OCI-LY7 (cell line): ENCODE measurements at regions not wholly inside any gene's neighbourhood (a gene's known extent, or its start where the extent isn't known, plus 50 kb on each side); places are given as distances from the start of the nearest gene placed in this dataset.

Experiments
- BruUV-seq: library from RNA; stranded (reverse); fragments of 400-500 nt; replicated peaks from 2 replicates; lab custom pipeline; 2021; lab: Mats Ljungman, UMichigan
- CTCF ChIA-PET: fragments of 300-600 bp; sonication (Branson Sonifier 250); formaldehyde crosslinking; loops from one replicate; lab custom pipeline; 2022; ENCODE audit warnings: antibody characterized with exemption; ENCODE audit not compliant: unreplicated experiment; lab: Charles Lee
- POLR2A ChIA-PET: fragments of 300-600 bp; sonication (Branson Sonifier 250); formaldehyde crosslinking; loops from one replicate; lab custom pipeline; 2022; ENCODE audit warnings: antibody characterized with exemption; lab: Charles Lee
- DNase-seq: peaks from one replicate; pipeline ENCODE4 v3.0.0-alpha.2; 2015; ENCODE audit warnings: low spot score
- H2AFZ ChIP-seq: fragments of 200-600 bp; sonication (generic), shearing (Covaris generic); 2 replicates; pipeline ENCODE4 v1.6.1; 2014; ENCODE audit warnings: mild to moderate bottlenecking, antibody characterized with exemption, low read length, moderate library complexity
- H3K27ac ChIP-seq: fragments of 200-600 bp; sonication (generic); 2 replicates; pipeline ENCODE4 v1.5.1; 2014; ENCODE audit warnings: mixed run types, low read depth, mild to moderate bottlenecking, moderate library complexity, low read length, inconsistent platforms; ENCODE audit not compliant: poor library complexity, severe bottlenecking
- H3K36me3 ChIP-seq: fragments of 200-600 bp; sonication (generic); 2 replicates; pipeline ENCODE4 v1.6.1; 2014; ENCODE audit warnings: mild to moderate bottlenecking, antibody characterized with exemption, low read length, moderate library complexity, mixed read lengths; ENCODE audit not compliant: insufficient read depth
- H3K4me1 ChIP-seq: fragments of 200-600 bp; sonication (generic); 2 replicates; pipeline ENCODE4 v1.5.1; 2014; ENCODE audit warnings: mild to moderate bottlenecking, low read length; ENCODE audit not compliant: insufficient read depth, poor library complexity, severe bottlenecking
- H3K4me2 ChIP-seq: fragments of 200-600 bp; sonication (generic); 2 replicates; pipeline ENCODE4 v1.6.1; 2014; ENCODE audit warnings: mild to moderate bottlenecking, low read length
- H3K4me3 ChIP-seq: fragments of 200-600 bp; sonication (generic); 2 replicates; pipeline ENCODE4 v1.5.1; 2014; ENCODE audit warnings: mild to moderate bottlenecking, low read depth, low read length; ENCODE audit not compliant: poor library complexity, severe bottlenecking
- H3K79me2 ChIP-seq: fragments of 200-600 bp; sonication (generic); 2 replicates; pipeline ENCODE4 v1.6.1; 2016; ENCODE audit warnings: low read depth, mild to moderate bottlenecking, low read length, moderate library complexity, mixed read lengths; ENCODE audit not compliant: insufficient read depth
- H3K9me2 ChIP-seq: fragments of 200-600 bp; sonication (generic); 2 replicates; pipeline ENCODE4 v1.6.1; 2016; ENCODE audit warnings: mild to moderate bottlenecking, low read length, mixed read lengths; ENCODE audit not compliant: insufficient read depth
- H3K9me3 ChIP-seq: fragments of 200-600 bp; sonication (generic); 2 replicates; pipeline ENCODE4 v1.6.1; 2014; ENCODE audit warnings: mild to moderate bottlenecking, mixed run types, low read length, mixed read lengths
- H4K20me1 ChIP-seq: fragments of 200-600 bp; sonication (generic); 2 replicates; pipeline ENCODE4 v1.6.1; 2014; ENCODE audit warnings: mild to moderate bottlenecking, antibody characterized with exemption, low read length, moderate library complexity, mixed read lengths; ENCODE audit not compliant: insufficient read depth
- CTCF ChIP-seq: fragments of 200-600 bp; sonication (generic); conservative IDR thresholded peaks from 2 replicates; pipeline ENCODE4 v1.5.1; 2014; ENCODE audit warnings: mild to moderate bottlenecking, antibody characterized with exemption, low read length, moderate library complexity, mixed read lengths
- EZH2phosphoT487 ChIP-seq: fragments of 200-600 bp; sonication (generic); IDR thresholded peaks from 2 replicates; pipeline ENCODE4 v1.6.1; 2018; ENCODE audit warnings: low read depth, borderline replicate concordance, mild to moderate bottlenecking, mixed run types, antibody characterized with exemption, low read length, moderate library complexity, mixed read lengths
- intact Hi-C: fragments of 100-400 bp; cut with micrococcal nuclease; formaldehyde crosslinking; loops from one replicate; pipeline ENCODE4 v1.10.0; 2022; ENCODE audit not compliant: unreplicated experiment

DNA sequence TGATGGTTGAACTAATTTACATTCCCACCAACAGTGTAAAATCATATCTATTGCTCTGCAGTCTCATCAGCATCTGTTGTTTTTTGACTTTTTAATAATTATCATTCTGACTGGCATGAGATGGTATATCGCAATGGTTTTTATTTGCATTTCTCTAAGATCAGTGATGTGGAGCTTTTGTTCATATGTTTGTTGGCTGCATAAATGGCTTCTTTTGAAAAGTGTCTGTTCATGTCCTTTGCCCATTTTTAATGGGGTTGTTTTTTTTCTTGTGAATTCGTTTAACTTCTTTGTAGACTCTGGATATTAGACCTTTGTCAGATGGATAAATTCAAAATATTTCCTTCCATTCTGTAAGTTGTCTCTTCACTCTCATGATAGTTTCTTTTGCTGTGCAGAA, 115.2 kb upstream of the CDH12 start:
- Histone ChIP-seq H3K4me3 (no peak overlapping the region), H3K9me3 (no peaks in the 10 kb centered on the region), H3K4me1 (peaks cover 5% of the 10 kb centered on the region), H2AFZ (no peak overlapping the region), H3K4me2 (no peak overlapping the region), H4K20me1 (no peaks in the 10 kb centered on the region), H3K79me2 (no peaks in the 10 kb centered on the region), H3K9me2 (no peaks in the 10 kb centered on the region), H3K36me3 (no peaks in the 10 kb centered on the region), H3K27ac (no peak overlapping the region)
- ChIA-PET CTCF (no interaction called here), POLR2A (interaction anchor here (0.7 kb wide), 1 partner anchor 80 kb away, joined by 3 read pairs; no protein-coding TSS in a partner anchor)
- intact Hi-C loops: no loop called here
- BruUV-seq: no TSS peak
- no peak for DNase-seq
- TF ChIP-seq CTCF: no peak
- TF ChIP-seq EZH2phosphoT487: no peak

GRCh38 chr5:22965960-22966359, 112.8 kb upstream of the CDH12 start:
- H3K9me3 ChIP-seq: no peaks in the 10 kb centered on the region
- no peak overlapping the region for H3K4me3 ChIP-seq
- BruUV-seq: no TSS peak
- H3K4me1 ChIP-seq: peaks cover 5% of the 10 kb centered on the region
- no peaks in the 10 kb centered on the region for H3K79me2 ChIP-seq
- no peaks in the 10 kb centered on the region for H4K20me1 ChIP-seq
- TF ChIP-seq EZH2phosphoT487 (no peak), CTCF (no peak)
- CTCF ChIA-PET: no interaction called here
- H3K27ac ChIP-seq: no peak overlapping the region
- peak; percentile 3 for DNase-seq
- H3K4me2 ChIP-seq: no peak overlapping the region
- no peaks in the 10 kb centered on the region for H3K36me3 ChIP-seq
- no peaks in the 10 kb centered on the region for H3K9me2 ChIP-seq
- intact Hi-C loops: no loop called here
- POLR2A ChIA-PET: no interaction called here
- H2AFZ ChIP-seq: no peak overlapping the region

GRCh38 chr5:22964632-22965031, 111.5 kb upstream of the CDH12 start:
- Histone ChIP-seq H3K9me2 (no peaks in the 10 kb centered on the region), H4K20me1 (no peaks in the 10 kb centered on the region), H3K36me3 (no peaks in the 10 kb centered on the region), H3K4me1 (peaks cover 5% of the 10 kb centered on the region), H2AFZ (no peak overlapping the region), H3K27ac (no peak overlapping the region), H3K9me3 (no peaks in the 10 kb centered on the region), H3K79me2 (no peaks in the 10 kb centered on the region), H3K4me2 (no peak overlapping the region), H3K4me3 (no peak overlapping the region)
- POLR2A ChIA-PET: no interaction called here
- TF ChIP-seq CTCF: no peak
- TF ChIP-seq EZH2phosphoT487: no peak
- DNase-seq: no peak
- BruUV-seq: no TSS peak
- intact Hi-C loops: no loop called here
- CTCF ChIA-PET: no interaction called here
